ENCODE measurements at regions not wholly inside any gene's neighbourhood (a gene's known extent, or its start where the extent isn't known, plus 50 kb on each side); places are given as distances from the start of the nearest gene placed in this dataset.
"Not testable (repeated sequence)": the region's sequence is repeated elsewhere in the genome, so short reads cannot be mapped to it uniquely, and the experiment has no call there.

- H3K4me1 ChIP-seq (ENCODE audit: control insufficient read depth in 1 of 2, low read depth in 2 of 2) = peaks cover 0 to 12% of the 10 kb centered on the region in 2 donors
- H3K27me3 ChIP-seq (replicated peaks; ENCODE audit: insufficient read depth) = no peaks in the 10 kb centered on the region
- H3K27ac ChIP-seq = no peak overlapping the region
- H3K36me3 ChIP-seq = no peaks in the 10 kb centered on the region
- ATAC-seq (ENCODE audit: insufficient number of reproducible peaks, low FRiP score, low read depth) = no peak
- no peak for DNase-seq (ENCODE audit: low spot score)
- no peaks in the 10 kb centered on the region for H3K9me3 ChIP-seq
- H3K4me3 ChIP-seq = no peak overlapping the region
- TF ChIP-seq CTCF (IDR thresholded peaks at IDR 0.05) = no peak
Measured at GRCh38 chr4:18626366-18626765, 604.8 kb upstream of the LCORL start.

DNA sequence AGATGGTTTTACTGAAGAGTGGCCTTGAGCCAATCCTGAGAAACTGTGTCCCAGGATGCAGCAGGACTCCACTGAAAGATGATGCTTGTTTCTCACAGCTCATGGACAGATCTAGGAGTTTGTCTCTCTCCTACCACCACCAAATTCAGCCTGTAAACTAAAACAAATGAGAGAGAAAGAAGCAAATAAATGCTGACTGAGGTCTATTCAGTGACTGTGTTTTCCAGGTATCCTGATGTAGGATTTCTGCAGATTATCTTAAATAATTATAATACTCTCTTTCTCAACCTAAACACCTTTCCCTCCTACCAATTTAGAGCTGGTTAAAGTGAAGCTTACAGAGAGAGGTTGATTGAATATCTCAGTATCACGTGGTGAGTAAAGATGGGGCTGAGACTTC lies 599.6 kb upstream of the LCORL start:
- H3K36me3 ChIP-seq = no peaks in the 10 kb centered on the region

DNA sequence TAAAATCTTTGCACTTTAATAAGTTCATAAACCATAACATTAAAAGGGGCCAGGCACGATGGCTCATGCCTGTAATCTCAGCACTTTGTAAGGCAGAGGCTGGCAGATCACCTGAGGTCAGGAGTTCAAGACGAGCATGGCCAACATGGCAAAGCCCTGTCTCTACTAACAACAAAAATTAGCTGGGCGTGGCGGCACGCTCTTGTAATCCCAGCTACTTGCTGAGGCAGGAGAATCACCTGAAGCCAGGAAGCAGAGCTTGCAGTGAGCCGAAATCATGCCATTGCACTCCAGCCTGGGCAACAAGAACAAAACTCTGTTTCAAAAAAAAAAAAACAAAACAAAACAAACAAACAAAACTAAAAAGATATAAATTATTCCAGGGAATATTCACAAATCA lies 595.2 kb upstream of the LCORL start:
- Histone ChIP-seq H3K4me3 (no peak overlapping the region), H3K36me3 (no peaks in the 10 kb centered on the region), H3K9me3 (no peaks in the 10 kb centered on the region), H3K4me1 (ENCODE audit: control insufficient read depth in 1 of 2, low read depth in 2 of 2) (no peaks in the 10 kb centered on the region), H3K27ac (no peak overlapping the region), H3K27me3 (replicated peaks; ENCODE audit: insufficient read depth) (no peaks in the 10 kb centered on the region)
- DNase-seq (ENCODE audit: low spot score) = no peak
- ATAC-seq (ENCODE audit: insufficient number of reproducible peaks, low FRiP score, low read depth) = no peak
- TF ChIP-seq CTCF (IDR thresholded peaks at IDR 0.05) = no peak

More for the DNA sequence above, 599.6 kb upstream of the LCORL start:
- no peak for ATAC-seq (ENCODE audit: insufficient number of reproducible peaks, low FRiP score, low read depth)
- no peaks in the 10 kb centered on the region for H3K9me3 ChIP-seq
- no peak overlapping the region for H3K27ac ChIP-seq
- peaks cover 0 to 1% of the 10 kb centered on the region in 2 donors for H3K4me1 ChIP-seq (ENCODE audit: control insufficient read depth in 1 of 2, low read depth in 2 of 2)
- no peak for DNase-seq (ENCODE audit: low spot score)
- H3K4me3 ChIP-seq = no peak overlapping the region
- no peaks in the 10 kb centered on the region for H3K27me3 ChIP-seq (replicated peaks; ENCODE audit: insufficient read depth)
- TF ChIP-seq CTCF (IDR thresholded peaks at IDR 0.05) = no peak

- ATAC-seq (ENCODE audit: insufficient number of reproducible peaks, low FRiP score, low read depth) = no peak
- no peak for TF ChIP-seq CTCF (IDR thresholded peaks at IDR 0.05)
- Histone ChIP-seq H3K4me1 (ENCODE audit: control insufficient read depth in 1 of 2, low read depth in 2 of 2) (no peaks in the 10 kb centered on the region), H3K27ac (no peak overlapping the region), H3K27me3 (replicated peaks; ENCODE audit: insufficient read depth) (no peaks in the 10 kb centered on the region), H3K9me3 (no peaks in the 10 kb centered on the region), H3K36me3 (no peaks in the 10 kb centered on the region), H3K4me3 (no peak overlapping the region)
- no peak for DNase-seq (ENCODE audit: low spot score)
Measured at GRCh38 chr4:18611026-18611425, 589.5 kb upstream of the LCORL start.

DNA sequence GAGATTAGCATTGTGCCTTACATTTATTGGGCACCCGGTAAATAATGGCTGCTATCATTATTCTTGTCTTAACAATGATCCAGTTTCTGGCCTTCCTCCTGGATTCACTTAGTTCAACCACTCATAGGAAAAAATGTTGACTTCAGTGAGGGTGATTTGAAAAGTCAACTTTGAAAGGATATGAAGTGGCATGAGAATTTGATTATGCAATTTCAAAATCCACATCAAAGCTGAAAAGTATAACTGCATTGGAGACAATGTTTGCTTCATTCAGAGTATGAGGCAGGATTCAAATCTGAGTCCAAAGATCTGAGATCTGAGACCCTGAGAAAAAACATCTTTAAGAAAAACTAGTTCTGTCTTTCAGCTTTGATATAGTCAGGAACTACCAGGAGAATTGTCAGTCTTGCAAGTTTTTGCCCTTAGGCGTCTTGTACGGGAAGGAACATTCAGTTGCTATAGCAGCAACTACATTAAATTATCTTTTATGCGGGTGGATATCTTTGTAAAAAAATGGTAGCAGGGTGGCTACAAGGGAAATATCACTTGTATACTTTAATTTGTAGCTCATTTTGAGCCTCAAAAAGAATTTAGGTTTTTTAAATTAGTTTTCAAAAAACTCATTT lies 587.5 kb upstream of the LCORL start:
- Histone ChIP-seq H3K27me3 (replicated peaks; ENCODE audit: insufficient read depth) (no peaks in the 10 kb centered on the region), H3K27ac (no peak overlapping the region), H3K36me3 (no peaks in the 10 kb centered on the region), H3K4me3 (no peak overlapping the region), H3K4me1 (ENCODE audit: control insufficient read depth in 1 of 2, low read depth in 2 of 2) (no peaks in the 10 kb centered on the region), H3K9me3 (no peaks in the 10 kb centered on the region)
- ATAC-seq (ENCODE audit: insufficient number of reproducible peaks, low FRiP score, low read depth) (no peak), DNase-seq (ENCODE audit: low spot score) (no peak)
- TF ChIP-seq CTCF (IDR thresholded peaks at IDR 0.05) = no peak

GRCh38 chr4:18602610-18603009 lies 581.1 kb upstream of the LCORL start:
- not testable (repeated sequence) for H3K36me3 ChIP-seq; H3K4me1 ChIP-seq (ENCODE audit: control insufficient read depth in 1 of 2, low read depth in 2 of 2); H3K27ac ChIP-seq; H3K4me3 ChIP-seq; H3K27me3 ChIP-seq (replicated peaks; ENCODE audit: insufficient read depth); H3K9me3 ChIP-seq; ATAC-seq (ENCODE audit: insufficient number of reproducible peaks, low FRiP score, low read depth); DNase-seq (ENCODE audit: low spot score)
